Right lobe of liver (tissue), 6 donors: ENCODE measurements at regions not wholly inside any gene's neighbourhood (a gene's known extent, or its start where the extent isn't known, plus 50 kb on each side); places are given as distances from the start of the nearest gene placed in this dataset.
A peak's percentile ranks its signal among the peaks of the same experiment; 100 is the strongest.

ENCODE experiments used
- ATAC-seq, 4 donors: fragments of 200-7000 bp; cut with Tn5 transposase; one replicate each; pipeline ENCODE4 v1.9.1; 2020; ENCODE audit warnings: mild to moderate bottlenecking in 4 of 4, moderate library complexity in 4 of 4
- DNase-seq, 3 donors: peaks; one replicate each; pipeline ENCODE4 v3.0.0-alpha.2; 2020
- H3K27ac ChIP-seq, 3 donors: fragments of 200-600 bp; one replicate each; pipeline ENCODE4 v1.8.0; 2022
- H3K27me3 ChIP-seq, 2 donors: fragments of 200-600 bp; one replicate each; pipeline ENCODE4 v1.8.0; 2022
- H3K36me3 ChIP-seq, 4 donors: fragments of 200-600 bp; sonication (generic) in 1 of 4; one replicate each; pipeline versions ENCODE4 v1.5.1 to v1.8.0; 2017 to 2022; ENCODE audit warnings: control low read depth in 1 of 4
- H3K4me1 ChIP-seq, 4 donors: fragments of 200-600 bp; sonication (generic) in 1 of 4; one replicate each; pipeline versions ENCODE4 v1.5.1 to v1.8.0; 2017 to 2022; ENCODE audit warnings: control low read depth in 1 of 4
- H3K4me3 ChIP-seq, 3 donors: fragments of 200-600 bp; one replicate each; pipeline ENCODE4 v1.8.0; 2022
- H3K9me3 ChIP-seq, 4 donors: fragments of 200-600 bp; sonication (generic) in 1 of 4; one replicate each; pipeline versions ENCODE4 v1.5.1 to v1.8.0; 2017 to 2022; ENCODE audit warnings: control low read depth in 1 of 4
- CTCF ChIP-seq, 4 donors: fragments of 200-600 bp in 3 of 4; fragments of 450-650 bp in 1 of 4; IDR thresholded peaks; one replicate each; pipeline versions ENCODE4 v1.5.1 to v1.8.0; 2016 to 2022; ENCODE audit warnings: antibody characterized with exemption in 4 of 4, mild to moderate bottlenecking in 2 of 4
- POLR2A ChIP-seq: fragments of 450-650 bp; IDR thresholded peaks from one replicate; pipeline ENCODE4 v1.6.1; 2017; ENCODE audit warnings: antibody characterized with exemption, mild to moderate bottlenecking
- WGBS: methylation state at CpG from one replicate; pipeline ENCODE4 v1.1.6; 2018; ENCODE audit warnings: low coverage, low lambda C conversion rate; ENCODE audit not compliant: insufficient coverage; ENCODE audit errors: missing lambda C conversion rate; 5-methylcytosine and 5-hydroxymethylcytosine counted together
- intact Hi-C, 2 donors: fragments of 100-400 bp; cut with DNase I; formaldehyde crosslinking; loops; one replicate each; pipeline versions ENCODE4 v1.11.2 to v1.14.1; 2022
- donor health status: DM: no; HTN: yes; CAD: no.
- donor health status: DM: no; HTN: no; CAD: no.
- donor health status: DM: no; HTN: no; CAD: no.
- donor health status: DM: no; HTN: yes; CAD: no.
- donor health status: DM: no; HTN: yes; CAD: no.

DNA sequence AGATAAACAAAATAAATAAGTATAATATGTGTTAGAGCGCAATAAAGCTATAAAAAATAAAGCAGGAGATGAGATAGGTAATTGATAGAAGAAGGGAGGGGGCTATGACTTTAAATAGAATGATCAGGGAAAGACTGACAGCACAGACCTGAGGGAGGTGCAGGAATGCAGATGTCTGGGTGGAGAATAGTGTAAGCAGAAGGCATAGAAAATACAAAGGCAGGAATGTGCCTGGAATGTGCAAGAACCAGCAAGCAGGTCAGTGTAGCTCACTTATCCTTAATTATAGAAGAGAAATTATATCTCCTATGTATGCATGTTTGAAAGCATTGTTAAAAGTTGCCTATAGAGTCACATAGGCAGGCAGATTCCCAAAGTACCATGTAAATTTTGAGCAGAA, 239.4 kb upstream of the SOX14 start:
- Histone ChIP-seq H3K4me1 (no peaks in the 10 kb centered on the region), H3K27me3 (no peaks in the 10 kb centered on the region), H3K27ac (no peak overlapping the region), H3K36me3 (no peaks in the 10 kb centered on the region), H3K9me3 (no peaks in the 10 kb centered on the region), H3K4me3 (no peak overlapping the region)
- intact Hi-C loops: no loop called here
- no peak for TF ChIP-seq POLR2A
- no peak for TF ChIP-seq CTCF (IDR thresholded peaks at IDR 0.05)
- ATAC-seq (no peak), DNase-seq (no peak)
- WGBS: 55% methylated on average over 1 of the region's 1 CpG

DNA sequence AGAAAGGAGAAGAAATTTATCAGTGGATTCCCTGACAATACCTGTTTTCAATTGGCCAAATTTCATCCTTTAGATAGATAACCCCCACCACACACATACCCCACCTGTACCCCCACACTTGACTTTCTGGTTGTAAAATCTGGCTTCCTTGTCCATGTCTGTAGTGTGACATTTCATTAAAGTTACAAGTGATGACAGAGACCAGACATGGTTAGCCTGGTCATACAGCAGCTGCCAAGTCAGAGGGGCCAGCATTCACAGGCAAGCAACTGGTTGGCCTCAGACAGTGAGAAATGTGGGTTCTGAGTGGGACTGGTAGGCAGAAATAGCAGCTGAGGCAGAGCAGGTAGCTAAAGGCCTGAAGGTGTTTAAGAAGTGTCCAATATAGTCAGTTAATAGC, 238.6 kb upstream of the SOX14 start:
- TF ChIP-seq POLR2A (no peak), CTCF (IDR thresholded peaks at IDR 0.05) (no peak)
- H3K27ac ChIP-seq: no peak overlapping the region
- ATAC-seq (no peak), DNase-seq (no peak)
- no peaks in the 10 kb centered on the region for H3K4me1 ChIP-seq
- intact Hi-C loops: no loop called here
- H3K36me3 ChIP-seq: no peaks in the 10 kb centered on the region
- no peak overlapping the region for H3K4me3 ChIP-seq
- H3K27me3 ChIP-seq: no peaks in the 10 kb centered on the region
- no peaks in the 10 kb centered on the region for H3K9me3 ChIP-seq

DNA sequence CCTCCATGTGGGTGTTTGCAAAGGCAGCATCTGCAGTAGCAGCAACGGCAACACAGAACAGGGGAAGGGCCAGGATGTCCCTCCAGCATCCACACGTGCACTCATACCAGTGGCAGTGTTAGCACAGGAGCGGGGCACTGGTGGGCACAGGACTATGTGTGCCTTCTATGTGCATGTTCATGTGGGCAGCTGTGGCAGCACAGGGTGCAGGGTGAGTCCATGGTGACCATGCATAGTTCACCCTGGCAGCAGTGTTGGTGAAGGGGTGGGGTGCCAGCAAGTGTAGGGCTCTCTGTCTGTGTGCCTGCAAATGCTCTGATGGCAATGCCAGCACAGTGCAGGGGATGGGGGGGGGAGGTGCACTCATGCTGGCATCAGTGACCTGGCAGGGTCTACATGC, 222.1 kb upstream of the SOX14 start:
- WGBS: no CpG with 5 or more reads among the region's 3 CpGs
- intact Hi-C loops: no loop called here
- DNase-seq: no peak

GRCh38 chr3:137554242-137554641, 209.9 kb upstream of the SOX14 start:
- Histone ChIP-seq H3K27ac (no peak overlapping the region), H3K9me3 (no peaks in the 10 kb centered on the region), H3K4me1 (no peaks in the 10 kb centered on the region), H3K36me3 (no peaks in the 10 kb centered on the region), H3K4me3 (no peak overlapping the region), H3K27me3 (no peaks in the 10 kb centered on the region)
- 60% methylated on average over 2 of the region's 2 CpGs for WGBS
- ATAC-seq (no peak), DNase-seq (no peak)
- intact Hi-C loops: no loop called here
- TF ChIP-seq POLR2A (no peak), CTCF (IDR thresholded peaks at IDR 0.05) (no peak)

More for the DNA sequence above, 222.1 kb upstream of the SOX14 start:
- TF ChIP-seq CTCF (IDR thresholded peaks at IDR 0.05) (no peak), POLR2A (no peak)
- H3K27me3 ChIP-seq: no peaks in the 10 kb centered on the region
- H3K9me3 ChIP-seq: no peaks in the 10 kb centered on the region
- H3K36me3 ChIP-seq: no peaks in the 10 kb centered on the region
- no peak overlapping the region for H3K27ac ChIP-seq
- H3K4me3 ChIP-seq: no peak overlapping the region
- peak in 1 of 4 donors; percentile 19 for ATAC-seq
- no peaks in the 10 kb centered on the region for H3K4me1 ChIP-seq

DNA sequence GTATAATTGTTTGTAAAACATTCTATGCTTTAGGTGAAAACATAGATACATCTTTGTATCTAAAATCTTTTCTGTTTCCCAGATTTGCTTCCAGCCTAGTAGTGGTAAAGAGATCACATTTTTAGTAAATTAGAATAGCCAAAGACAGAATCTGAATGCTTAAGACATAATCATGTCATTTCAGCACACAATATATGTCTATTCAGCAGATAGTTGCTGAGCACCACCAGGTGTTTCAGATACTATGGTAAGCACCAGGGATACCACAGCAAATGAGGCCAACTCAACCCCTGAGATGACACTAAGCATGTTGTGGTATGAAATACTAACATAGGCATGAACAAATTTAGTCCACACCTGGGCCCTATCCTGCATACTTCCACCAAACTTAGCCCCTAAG, 195.2 kb upstream of the SOX14 start:
- Histone ChIP-seq H3K27me3 (no peaks in the 10 kb centered on the region), H3K4me1 (no peaks in the 10 kb centered on the region), H3K9me3 (no peaks in the 10 kb centered on the region), H3K36me3 (no peaks in the 10 kb centered on the region), H3K4me3 (no peak overlapping the region), H3K27ac (no peak overlapping the region)
- TF ChIP-seq CTCF (IDR thresholded peaks at IDR 0.05) (no peak), POLR2A (no peak)
- intact Hi-C loops: no loop called here
- ATAC-seq (no peak), DNase-seq (no peak)
